OCI-LY3 (cell line): ENCODE measurements at regions not wholly inside any gene's neighbourhood (a gene's known extent, or its start where the extent isn't known, plus 50 kb on each side); places are given as distances from the start of the nearest gene placed in this dataset.

ENCODE experiments used
- H2AFZ ChIP-seq: fragments of 200-600, 300-600 bp; shearing (Covaris generic); 2 replicates; pipeline ENCODE4 v1.6.0; 2014; ENCODE audit warnings: antibody characterized with exemption, low read depth, low read length
- H3K27ac ChIP-seq: fragments of 200-600, 300-600 bp; sonication (generic); 2 replicates; pipeline ENCODE4 v1.5.1; 2014; ENCODE audit warnings: mild to moderate bottlenecking, low read length, moderate library complexity, mixed read lengths
- H3K27me3 ChIP-seq: fragments of 200-600, 300-600 bp; sonication (generic); 2 replicates; pipeline ENCODE4 v1.6.1; 2014; ENCODE audit warnings: low read depth, low read length, mixed read lengths
- H3K36me3 ChIP-seq: fragments of 200-600, 300-600 bp; sonication (generic); replicated peaks from 2 replicates; pipeline ENCODE3; 2014; ENCODE audit warnings: low read depth, low read length, mixed read lengths
- H3K4me1 ChIP-seq: fragments of 300-600, 200-600 bp; sonication (generic); 2 replicates; pipeline ENCODE4 v1.6.1; 2014; ENCODE audit warnings: low read length, mixed read lengths
- H3K4me2 ChIP-seq: fragments of 200-600, 300-600 bp; sonication (generic); 2 replicates; pipeline ENCODE4 v1.6.1; 2014; ENCODE audit warnings: low read length, mixed read lengths
- H3K4me3 ChIP-seq: fragments of 300-600, 200-600 bp; sonication (generic); 2 replicates; pipeline ENCODE4 v1.5.1; 2014; ENCODE audit warnings: antibody characterized with exemption, mild to moderate bottlenecking, low read length, moderate library complexity
- H3K79me2 ChIP-seq: fragments of 300-600, 200-600 bp; shearing (Covaris generic); 2 replicates; pipeline ENCODE4 v1.6.1; 2014; ENCODE audit warnings: mild to moderate bottlenecking, low read length, mixed read lengths
- H3K9ac ChIP-seq: fragments of 300-600, 200-600 bp; shearing (Covaris generic); 2 replicates; pipeline ENCODE4 v1.6.0; 2014; ENCODE audit warnings: mild to moderate bottlenecking, low read length, moderate library complexity
- H3K9me3 ChIP-seq: fragments of 200-600, 300-600 bp; shearing (Covaris generic); 2 replicates; pipeline ENCODE4 v1.6.1; 2014; ENCODE audit warnings: low read length, mixed read lengths; ENCODE audit not compliant: insufficient read depth
- H4K20me1 ChIP-seq: fragments of 200-600, 300-600 bp; sonication (generic); 2 replicates; pipeline ENCODE4 v1.6.1; 2016; ENCODE audit warnings: low read length, mixed read lengths; ENCODE audit not compliant: insufficient read depth
- CTCF ChIP-seq: fragments of 200-600, 300-600 bp; sonication (generic); IDR thresholded peaks from 2 replicates; pipeline ENCODE4 v1.5.1; 2014; ENCODE audit warnings: antibody characterized with exemption, low read length, low read depth
- EZH2phosphoT487 ChIP-seq: fragments of 200-600 bp; shearing (Covaris generic); IDR thresholded peaks from 2 replicates; pipeline ENCODE4 v1.6.1; 2018; ENCODE audit warnings: antibody characterized with exemption, mixed run types, low read depth

DNA sequence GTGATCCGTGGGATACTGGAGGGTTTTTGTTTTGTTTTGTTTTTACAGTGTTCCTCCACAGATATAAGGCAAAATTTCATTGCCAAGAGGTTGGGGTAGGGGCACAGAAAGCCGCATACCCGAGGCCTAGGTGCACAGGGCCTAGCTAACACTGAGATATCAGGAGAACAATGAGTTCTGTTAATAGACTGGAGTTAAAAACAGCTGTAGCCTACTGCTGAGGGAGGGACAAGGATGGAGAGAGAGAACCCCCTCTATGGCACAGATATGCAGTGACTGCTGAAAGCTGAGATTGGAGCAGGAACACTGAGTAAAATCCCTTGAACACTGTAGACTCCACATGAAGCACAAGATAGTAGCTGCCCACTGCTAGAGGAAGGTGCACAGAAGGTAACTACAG lies 53.1 kb upstream of the MAP3K13 start:
- no peak overlapping the region for H3K9ac ChIP-seq
- no peaks in the 10 kb centered on the region for H3K79me2 ChIP-seq
- H3K4me1 ChIP-seq: peaks cover 22% of the 10 kb centered on the region
- no peak overlapping the region for H3K4me2 ChIP-seq
- no peak overlapping the region for H3K27ac ChIP-seq
- no peaks in the 10 kb centered on the region for H3K27me3 ChIP-seq
- peaks cover 10% of the 10 kb centered on the region for H3K36me3 ChIP-seq
- H2AFZ ChIP-seq: no peak overlapping the region
- no peaks in the 10 kb centered on the region for H4K20me1 ChIP-seq
- no peak overlapping the region for H3K4me3 ChIP-seq
- H3K9me3 ChIP-seq: peaks cover 11% of the 10 kb centered on the region; the same call in 1 of the 2 replicates
- TF ChIP-seq CTCF: no peak
- no peak for TF ChIP-seq EZH2phosphoT487

DNA sequence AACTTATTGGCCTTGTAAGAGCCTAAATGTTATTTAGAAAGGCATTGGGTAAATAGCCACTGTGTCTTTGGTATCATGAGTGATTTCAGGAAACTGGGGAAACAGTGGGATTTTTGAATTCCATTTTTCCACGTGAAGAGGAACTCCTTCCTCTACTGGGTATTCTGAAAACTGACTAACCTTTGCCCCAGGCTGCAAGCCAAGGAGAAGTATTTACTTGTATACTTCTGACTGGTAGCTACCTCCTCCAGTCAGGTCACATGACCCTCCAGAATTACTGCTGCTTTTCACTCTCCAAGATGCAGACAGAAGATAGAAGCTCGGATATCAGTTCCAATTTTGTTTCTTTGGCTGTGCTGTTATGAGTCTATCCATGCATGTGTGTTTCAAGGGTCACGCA lies 50.9 kb upstream of the MAP3K13 start:
- TF ChIP-seq EZH2phosphoT487: no peak
- TF ChIP-seq CTCF: no peak
- Histone ChIP-seq H3K4me3 (no peak overlapping the region), H3K9me3 (peaks cover 3% of the 10 kb centered on the region; the same call in 1 of the 2 replicates), H3K4me2 (peak overlapping the region; percentile 28), H3K27ac (no peak overlapping the region), H3K36me3 (peaks cover 3% of the 10 kb centered on the region), H2AFZ (no peak overlapping the region), H3K79me2 (no peaks in the 10 kb centered on the region), H4K20me1 (no peaks in the 10 kb centered on the region), H3K4me1 (peaks cover 19% of the 10 kb centered on the region), H3K9ac (no peak overlapping the region), H3K27me3 (no peaks in the 10 kb centered on the region)
